KMS-11 (cell line): ENCODE measurements at regions not wholly inside any gene's neighbourhood (a gene's known extent, or its start where the extent isn't known, plus 50 kb on each side); places are given as distances from the start of the nearest gene placed in this dataset.

ENCODE experiments used
- H2AFZ ChIP-seq: fragments of 200-600 bp; sonication (generic); 2 replicates; pipeline ENCODE4 v1.6.1; 2016; ENCODE audit warnings: antibody characterized with exemption, mixed run types, low read depth
- H3K27ac ChIP-seq: fragments of 200-600 bp; sonication (generic); 2 replicates; pipeline ENCODE4 v1.6.1; 2016; ENCODE audit warnings: mild to moderate bottlenecking, mixed run types
- H3K27me3 ChIP-seq: fragments of 200-600 bp; sonication (generic); 2 replicates; pipeline ENCODE4 v1.6.1; 2017; ENCODE audit warnings: mild to moderate bottlenecking, low read depth, mixed run types, moderate library complexity; ENCODE audit not compliant: insufficient read depth
- H3K36me3 ChIP-seq: fragments of 200-600 bp; sonication (generic); 2 replicates; pipeline ENCODE4 v1.6.1; 2017; ENCODE audit warnings: mild to moderate bottlenecking, mixed run types; ENCODE audit not compliant: insufficient read depth
- H3K4me1 ChIP-seq: fragments of 200-600 bp; sonication (generic); 2 replicates; pipeline ENCODE4 v1.6.1; 2016; ENCODE audit warnings: mild to moderate bottlenecking, low read depth, mixed run types; ENCODE audit not compliant: poor library complexity, severe bottlenecking
- H3K4me2 ChIP-seq: fragments of 200-600 bp; sonication (generic); 2 replicates; pipeline ENCODE4 v1.7.0; 2016; ENCODE audit warnings: mild to moderate bottlenecking, mixed run types
- H3K4me3 ChIP-seq: fragments of 200-600 bp; sonication (generic); IDR thresholded peaks from 2 replicates; pipeline ENCODE4 v1.6.1; 2017; ENCODE audit warnings: low read depth, low read length, mixed read lengths; ENCODE audit not compliant: insufficient read depth
- H3K79me2 ChIP-seq: fragments of 200-600 bp; sonication (generic); 2 replicates; pipeline ENCODE4 v1.6.1; 2016; ENCODE audit warnings: low read depth, mixed run types; ENCODE audit not compliant: insufficient read depth
- H3K9ac ChIP-seq: fragments of 200-600 bp; sonication (generic); 2 replicates; pipeline ENCODE4 v1.6.1; 2016; ENCODE audit warnings: mild to moderate bottlenecking, mixed run types
- H4K20me1 ChIP-seq: fragments of 200-600 bp; sonication (generic); 2 replicates; pipeline ENCODE4 v1.6.1; 2016; ENCODE audit warnings: mild to moderate bottlenecking, mixed run types; ENCODE audit not compliant: insufficient read depth
- CTCF ChIP-seq: fragments of 200-600 bp; sonication (generic); conservative IDR thresholded peaks from 2 replicates; pipeline ENCODE4 v1.6.1; 2017; ENCODE audit warnings: low read depth, mild to moderate bottlenecking, antibody characterized with exemption, low read length, moderate library complexity, mixed read lengths

GRCh38 chr18:10143596-10143995 is 229.8 kb downstream of the VAPA start:
- peaks cover 30% of the 10 kb centered on the region for H3K4me1 ChIP-seq
- H4K20me1 ChIP-seq = no peaks in the 10 kb centered on the region

GRCh38 chr18:10145546-10145945 is 231.7 kb downstream of the VAPA start:
- Histone ChIP-seq H3K27ac (no peak overlapping the region), H3K4me3 (no peak overlapping the region), H3K4me2 (no peak overlapping the region), H3K4me1 (peaks cover 25% of the 10 kb centered on the region), H3K27me3 (no peaks in the 10 kb centered on the region), H4K20me1 (no peaks in the 10 kb centered on the region), H3K79me2 (no peaks in the 10 kb centered on the region), H3K36me3 (no peaks in the 10 kb centered on the region), H3K9ac (no peak overlapping the region), H2AFZ (no peak overlapping the region)
- TF ChIP-seq CTCF = no peak

More at GRCh38 chr18:10143596-10143995, 229.8 kb downstream of the VAPA start:
- no peak overlapping the region for H3K27ac ChIP-seq
- no peaks in the 10 kb centered on the region for H3K36me3 ChIP-seq
- no peak overlapping the region for H3K9ac ChIP-seq
- no peak overlapping the region for H3K4me3 ChIP-seq
- no peak overlapping the region for H2AFZ ChIP-seq
- H3K79me2 ChIP-seq = no peaks in the 10 kb centered on the region
- no peak for TF ChIP-seq CTCF
- H3K27me3 ChIP-seq = no peaks in the 10 kb centered on the region
- no peak overlapping the region for H3K4me2 ChIP-seq

- H3K4me3 ChIP-seq = no peak overlapping the region
- H4K20me1 ChIP-seq = no peaks in the 10 kb centered on the region
- no peaks in the 10 kb centered on the region for H3K36me3 ChIP-seq
- no peak overlapping the region for H3K9ac ChIP-seq
- H3K4me2 ChIP-seq = no peak overlapping the region
- no peaks in the 10 kb centered on the region for H3K79me2 ChIP-seq
- no peaks in the 10 kb centered on the region for H3K27me3 ChIP-seq
- H3K27ac ChIP-seq = no peak overlapping the region
- no peak for TF ChIP-seq CTCF
- H2AFZ ChIP-seq = no peak overlapping the region
- H3K4me1 ChIP-seq = peaks cover 12% of the 10 kb centered on the region
Observed at GRCh38 chr18:10147226-10147625, 233.4 kb downstream of the VAPA start.

GRCh38 chr18:10147752-10148151 is 233.9 kb downstream of the VAPA start:
- no peak for TF ChIP-seq CTCF
- H3K4me2 ChIP-seq = no peak overlapping the region
- no peak overlapping the region for H3K9ac ChIP-seq
- no peak overlapping the region for H3K4me3 ChIP-seq
- no peaks in the 10 kb centered on the region for H3K36me3 ChIP-seq
- no peaks in the 10 kb centered on the region for H4K20me1 ChIP-seq
- no peak overlapping the region for H3K27ac ChIP-seq
- H3K79me2 ChIP-seq = no peaks in the 10 kb centered on the region
- no peak overlapping the region for H2AFZ ChIP-seq
- no peaks in the 10 kb centered on the region for H3K27me3 ChIP-seq
- peaks cover 6% of the 10 kb centered on the region for H3K4me1 ChIP-seq
